IPS-15b (cell line): ENCODE measurements at regions not wholly inside any gene's neighbourhood (a gene's known extent, or its start where the extent isn't known, plus 50 kb on each side); places are given as distances from the start of the nearest gene placed in this dataset.

Experiments
- H3K27me3 ChIP-seq: one replicate; pipeline ENCODE4 v1.6.1; 2013; ENCODE audit warnings: low read length; ENCODE audit not compliant: control insufficient read depth, insufficient read depth
- H3K36me3 ChIP-seq: one replicate; pipeline ENCODE4 v1.6.1; 2013; ENCODE audit warnings: low read length; ENCODE audit not compliant: control insufficient read depth, insufficient read depth
- H3K4me1 ChIP-seq: one replicate; pipeline ENCODE4 v1.6.1; 2013; ENCODE audit warnings: mild to moderate bottlenecking, low read length; ENCODE audit not compliant: control insufficient read depth, insufficient read depth
- H3K4me3 ChIP-seq: one replicate; pipeline ENCODE4 v1.5.1; 2013; ENCODE audit warnings: low read depth, low read length
- H3K9ac ChIP-seq: one replicate; pipeline ENCODE4 v1.6.1; 2013; ENCODE audit warnings: low read depth, mild to moderate bottlenecking, low read length
- H3K9me3 ChIP-seq: one replicate; pipeline ENCODE4 v1.6.1; 2013; ENCODE audit warnings: mild to moderate bottlenecking, low read length; ENCODE audit not compliant: control insufficient read depth, insufficient read depth

GRCh38 chr5:171509467-171509866 is 90.0 kb downstream of the FGF18 start:
- H3K9me3 ChIP-seq: no peaks in the 10 kb centered on the region
- H3K4me3 ChIP-seq: no peak overlapping the region
- H3K36me3 ChIP-seq: no peaks in the 10 kb centered on the region
- H3K4me1 ChIP-seq: no peaks in the 10 kb centered on the region
- H3K27me3 ChIP-seq: no peaks in the 10 kb centered on the region
- no peak overlapping the region for H3K9ac ChIP-seq

GRCh38 chr5:171512397-171512796 is 93.0 kb downstream of the FGF18 start:
- Histone ChIP-seq H3K27me3 (no peaks in the 10 kb centered on the region), H3K36me3 (no peaks in the 10 kb centered on the region), H3K9me3 (no peaks in the 10 kb centered on the region)

GRCh38 chr5:171513591-171513990 is 94.1 kb downstream of the FGF18 start:
- H3K9me3 ChIP-seq: no peaks in the 10 kb centered on the region
- H3K4me1 ChIP-seq: no peaks in the 10 kb centered on the region
- H3K36me3 ChIP-seq: no peaks in the 10 kb centered on the region
- no peaks in the 10 kb centered on the region for H3K27me3 ChIP-seq
- H3K9ac ChIP-seq: no peak overlapping the region
- no peak overlapping the region for H3K4me3 ChIP-seq

More at GRCh38 chr5:171512397-171512796, 93.0 kb downstream of the FGF18 start:
- H3K9ac ChIP-seq: no peak overlapping the region
- H3K4me3 ChIP-seq: no peak overlapping the region
- H3K4me1 ChIP-seq: no peaks in the 10 kb centered on the region

- Histone ChIP-seq H3K4me3 (no peak overlapping the region), H3K27me3 (peaks cover 8% of the 10 kb centered on the region), H3K9ac (no peak overlapping the region), H3K4me1 (peaks cover 19% of the 10 kb centered on the region), H3K36me3 (no peaks in the 10 kb centered on the region), H3K9me3 (no peaks in the 10 kb centered on the region)
Observed at GRCh38 chr5:171518916-171519315, 99.5 kb downstream of the FGF18 start.

GRCh38 chr5:171520300-171521174 is 101.1 kb downstream of the FGF18 start:
- Histone ChIP-seq H3K4me1 (peaks cover 19% of the 10 kb centered on the region), H3K9me3 (no peaks in the 10 kb centered on the region), H3K4me3 (peak overlapping the region; percentile 18), H3K27me3 (peaks cover 8% of the 10 kb centered on the region), H3K9ac (no peak overlapping the region), H3K36me3 (no peaks in the 10 kb centered on the region)

GRCh38 chr5:171521219-171521633 is 101.8 kb downstream of the FGF18 start:
- Histone ChIP-seq H3K27me3 (peaks cover 8% of the 10 kb centered on the region), H3K9me3 (no peaks in the 10 kb centered on the region), H3K9ac (no peak overlapping the region), H3K4me1 (peaks cover 19% of the 10 kb centered on the region), H3K4me3 (no peak overlapping the region), H3K36me3 (no peaks in the 10 kb centered on the region)

GRCh38 chr5:171521679-171522078 is 102.2 kb downstream of the FGF18 start:
- Histone ChIP-seq H3K4me3 (no peak overlapping the region), H3K27me3 (peaks cover 8% of the 10 kb centered on the region), H3K9me3 (no peaks in the 10 kb centered on the region), H3K9ac (no peak overlapping the region), H3K36me3 (no peaks in the 10 kb centered on the region), H3K4me1 (peaks cover 19% of the 10 kb centered on the region)

- peaks cover 19% of the 10 kb centered on the region for H3K4me1 ChIP-seq
Observed at GRCh38 chr5:171523781-171524180, 104.3 kb downstream of the FGF18 start.

GRCh38 chr5:171524466-171524865 is 105.0 kb downstream of the FGF18 start:
- Histone ChIP-seq H3K36me3 (no peaks in the 10 kb centered on the region), H3K4me1 (peaks cover 19% of the 10 kb centered on the region), H3K4me3 (no peak overlapping the region), H3K9ac (no peak overlapping the region), H3K27me3 (peaks cover 5% of the 10 kb centered on the region), H3K9me3 (no peaks in the 10 kb centered on the region)

More at GRCh38 chr5:171523781-171524180, 104.3 kb downstream of the FGF18 start:
- Histone ChIP-seq H3K27me3 (peaks cover 8% of the 10 kb centered on the region), H3K9ac (no peak overlapping the region), H3K9me3 (no peaks in the 10 kb centered on the region), H3K4me3 (no peak overlapping the region), H3K36me3 (no peaks in the 10 kb centered on the region)

GRCh38 chr5:171525085-171525484 is 105.6 kb downstream of the FGF18 start:
- Histone ChIP-seq H3K9ac (no peak overlapping the region), H3K9me3 (no peaks in the 10 kb centered on the region), H3K36me3 (no peaks in the 10 kb centered on the region), H3K4me3 (no peak overlapping the region), H3K27me3 (no peaks in the 10 kb centered on the region), H3K4me1 (peaks cover 16% of the 10 kb centered on the region)

- Histone ChIP-seq H3K4me3 (no peak overlapping the region), H3K9ac (no peak overlapping the region), H3K27me3 (no peaks in the 10 kb centered on the region), H3K4me1 (no peaks in the 10 kb centered on the region), H3K9me3 (no peaks in the 10 kb centered on the region), H3K36me3 (no peaks in the 10 kb centered on the region)
Observed at GRCh38 chr5:171528036-171528435, 108.6 kb downstream of the FGF18 start.

- H3K9ac ChIP-seq: no peak overlapping the region
- H3K36me3 ChIP-seq: no peaks in the 10 kb centered on the region
- H3K4me1 ChIP-seq: no peaks in the 10 kb centered on the region
- no peaks in the 10 kb centered on the region for H3K27me3 ChIP-seq
- no peak overlapping the region for H3K4me3 ChIP-seq
- H3K9me3 ChIP-seq: no peaks in the 10 kb centered on the region
Observed at GRCh38 chr5:171528865-171529614, 109.6 kb downstream of the FGF18 start.
